Prostate gland (tissue), 2 donors: ENCODE measurements at regions not wholly inside any gene's neighbourhood (a gene's known extent, or its start where the extent isn't known, plus 50 kb on each side); places are given as distances from the start of the nearest gene placed in this dataset.
"Not testable (repeated sequence)": the region's sequence is repeated elsewhere in the genome, so short reads cannot be mapped to it uniquely, and the experiment has no call there.

Experiments used
- POLR2A ChIP-seq: fragments of 450-650 bp; IDR thresholded peaks from one replicate; pipeline ENCODE4 v1.6.1; 2016; ENCODE audit warnings: antibody characterized with exemption, mild to moderate bottlenecking
- POLR2AphosphoS5 ChIP-seq: sonication (generic); formaldehyde crosslinking; IDR thresholded peaks from one replicate; pipeline ENCODE4 v1.6.1; 2017; ENCODE audit warnings: antibody characterized with exemption
- TF ChIP-seq, protein P1 (sequence below), 4 experiments: fragments of 200-600 bp in 2 of 4; fragments of 450-650 bp in 2 of 4; sonication (generic) in 2 of 4; IDR thresholded peaks; 1 replicate in 3 of 4; 2 replicates in 1 of 4; pipeline ENCODE4 v1.5.1; 2016 to 2019; ENCODE audit warnings: antibody characterized with exemption in 4 of 4, mild to moderate bottlenecking in 2 of 4, moderate library complexity in 2 of 4

GRCh38 chr13:16158016-16158415 is 3023.6 kb downstream of the TUBA3C start:
- TF ChIP-seq, protein P1, sequence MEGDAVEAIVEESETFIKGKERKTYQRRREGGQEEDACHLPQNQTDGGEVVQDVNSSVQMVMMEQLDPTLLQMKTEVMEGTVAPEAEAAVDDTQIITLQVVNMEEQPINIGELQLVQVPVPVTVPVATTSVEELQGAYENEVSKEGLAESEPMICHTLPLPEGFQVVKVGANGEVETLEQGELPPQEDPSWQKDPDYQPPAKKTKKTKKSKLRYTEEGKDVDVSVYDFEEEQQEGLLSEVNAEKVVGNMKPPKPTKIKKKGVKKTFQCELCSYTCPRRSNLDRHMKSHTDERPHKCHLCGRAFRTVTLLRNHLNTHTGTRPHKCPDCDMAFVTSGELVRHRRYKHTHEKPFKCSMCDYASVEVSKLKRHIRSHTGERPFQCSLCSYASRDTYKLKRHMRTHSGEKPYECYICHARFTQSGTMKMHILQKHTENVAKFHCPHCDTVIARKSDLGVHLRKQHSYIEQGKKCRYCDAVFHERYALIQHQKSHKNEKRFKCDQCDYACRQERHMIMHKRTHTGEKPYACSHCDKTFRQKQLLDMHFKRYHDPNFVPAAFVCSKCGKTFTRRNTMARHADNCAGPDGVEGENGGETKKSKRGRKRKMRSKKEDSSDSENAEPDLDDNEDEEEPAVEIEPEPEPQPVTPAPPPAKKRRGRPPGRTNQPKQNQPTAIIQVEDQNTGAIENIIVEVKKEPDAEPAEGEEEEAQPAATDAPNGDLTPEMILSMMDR (IDR thresholded peaks at IDR 0.05): not testable (repeated sequence)
- TF ChIP-seq POLR2AphosphoS5, POLR2A: not testable (repeated sequence)
